HG03469 (cell line): ENCODE measurements at regions not wholly inside any gene's neighbourhood (a gene's known extent, or its start where the extent isn't known, plus 50 kb on each side); places are given as distances from the start of the nearest gene placed in this dataset.

Experiments
- ATAC-seq: cut with Tn5 transposase; IDR thresholded peaks from one replicate; pipeline ENCODE4 v1.9.1; 2021; ENCODE audit warnings: mild to moderate bottlenecking, moderate library complexity, moderate number of reproducible peaks; ENCODE audit not compliant: unreplicated experiment

DNA sequence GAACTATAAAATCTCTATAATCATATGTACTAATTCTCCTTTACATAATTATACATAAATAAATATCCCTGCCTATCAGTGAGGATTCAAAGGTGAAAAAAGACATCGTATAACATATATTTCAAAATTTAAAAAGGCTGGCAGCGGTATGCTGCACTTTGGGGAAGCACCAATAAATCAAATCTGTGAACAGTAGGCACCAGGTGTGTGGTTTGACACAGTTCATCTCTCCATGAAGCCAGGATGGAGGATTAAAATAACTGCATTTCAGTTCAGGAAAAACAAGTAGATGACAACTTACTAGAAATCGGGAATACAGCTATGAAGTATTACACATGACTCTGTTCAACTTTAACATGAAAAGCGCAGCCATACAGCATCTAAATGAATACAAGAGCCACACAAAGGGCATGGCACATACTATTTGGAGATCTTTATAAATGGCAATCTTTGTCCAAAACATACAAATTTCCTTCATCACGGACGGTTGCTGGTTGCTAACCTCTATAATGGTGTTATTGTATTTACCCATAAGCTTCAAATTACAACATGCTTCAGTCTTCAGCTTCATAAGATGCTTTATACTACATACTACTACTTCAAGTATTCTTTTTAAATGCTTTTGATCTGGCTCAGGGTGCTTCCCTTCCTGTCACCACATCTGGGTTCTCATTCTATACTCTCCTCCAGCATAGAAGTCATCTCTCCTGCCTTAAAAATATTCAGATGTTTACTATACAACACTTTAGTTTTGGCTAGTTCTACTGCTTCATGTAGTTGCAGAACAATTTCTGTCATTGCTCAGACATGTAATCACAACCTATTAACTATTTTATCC is 128.7 kb downstream of the KLF12 start:
- ATAC-seq, result no peak

DNA sequence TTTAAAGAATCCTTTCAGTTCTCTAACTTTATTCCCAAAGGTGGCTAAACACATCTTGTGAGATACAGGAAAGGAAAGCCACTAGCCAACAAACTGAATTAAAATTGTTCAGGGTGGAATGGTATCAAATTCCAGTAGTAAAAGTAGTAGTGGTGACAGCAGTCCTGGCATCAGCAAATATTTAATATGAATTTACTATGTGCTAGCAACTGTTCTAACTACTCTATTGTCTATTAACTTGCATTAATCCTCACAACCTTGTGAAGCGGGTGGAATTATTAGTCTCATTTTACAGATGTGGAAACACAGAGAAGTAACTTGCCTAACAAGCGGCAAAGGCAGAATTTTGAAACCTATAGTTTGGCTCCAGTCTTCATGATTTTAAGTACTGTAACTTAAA is 130.1 kb downstream of the KLF12 start:
- no peak for ATAC-seq

DNA sequence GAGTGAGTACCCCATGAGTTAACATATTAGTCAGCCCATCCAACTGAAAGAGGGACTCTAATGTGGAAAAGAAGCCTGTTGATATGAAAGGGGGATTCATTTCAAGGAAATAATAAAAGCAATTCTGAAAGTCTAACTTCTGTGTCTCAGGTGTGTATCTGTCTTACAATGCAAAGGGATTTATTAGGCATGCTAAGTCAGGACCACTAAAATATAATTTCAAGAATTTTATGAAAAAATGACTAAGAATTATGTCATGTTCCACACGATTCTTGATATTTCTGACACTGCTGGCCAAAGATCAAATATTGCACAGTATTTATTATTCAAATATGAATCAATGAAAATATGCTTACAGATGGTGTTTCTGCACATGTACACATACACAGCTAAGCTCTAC is 130.8 kb downstream of the KLF12 start:
- ATAC-seq, result no peak

- no peak for ATAC-seq
These were observed 133.3 kb downstream of the KLF12 start for GRCh38 chr13:74000876-74001275.

- peak; percentile 74 for ATAC-seq
These were observed 135.6 kb downstream of the KLF12 start for GRCh38 chr13:73998631-73999030.

- no peak for ATAC-seq
These were observed 136.2 kb downstream of the KLF12 start for GRCh38 chr13:73997964-73998363.

DNA sequence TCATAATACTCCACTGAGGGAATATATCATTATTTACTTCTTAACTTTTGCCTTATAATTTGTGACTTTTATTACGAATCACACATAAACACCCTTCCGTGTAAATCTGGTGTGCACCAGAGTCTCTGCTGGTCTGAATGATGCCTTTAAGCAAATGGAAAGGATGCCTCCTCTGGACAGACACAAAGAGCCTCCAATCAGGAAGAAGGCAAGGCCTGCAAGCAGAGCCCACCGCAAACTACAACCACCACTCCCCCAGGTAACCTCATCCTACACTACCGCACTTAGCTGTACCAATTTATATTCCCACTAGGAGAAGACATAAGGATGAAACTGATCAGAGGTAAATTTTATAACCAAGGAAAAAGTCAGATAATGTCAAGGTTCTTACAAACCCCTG is 137.6 kb downstream of the KLF12 start:
- ATAC-seq, result no peak

- no peak for ATAC-seq
These were observed 138.5 kb downstream of the KLF12 start for GRCh38 chr13:73995736-73996135.

- no peak for ATAC-seq
These were observed 140.5 kb downstream of the KLF12 start for GRCh38 chr13:73993661-73994060.

DNA sequence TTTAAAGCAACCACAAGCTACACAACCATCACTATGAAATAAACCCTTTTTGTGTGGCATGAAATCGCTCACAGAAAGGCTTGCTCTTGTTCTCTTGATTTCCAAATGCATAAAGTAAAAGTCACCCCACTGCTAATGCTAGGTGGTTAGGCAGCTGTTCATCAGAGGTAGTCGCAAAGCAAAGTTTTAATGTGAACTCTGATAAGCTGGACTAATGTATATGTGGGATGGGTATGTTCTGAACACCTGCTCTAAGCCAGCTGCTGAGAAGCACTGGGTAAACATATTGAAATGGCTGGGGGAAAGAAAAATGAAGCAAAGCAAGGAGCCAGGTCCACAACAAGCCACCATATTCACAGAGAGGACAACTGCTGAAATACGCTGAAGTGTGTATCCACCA is 142.3 kb downstream of the KLF12 start:
- no peak for ATAC-seq

- ATAC-seq, result no peak
These were observed 142.8 kb downstream of the KLF12 start for GRCh38 chr13:73991384-73991783.

DNA sequence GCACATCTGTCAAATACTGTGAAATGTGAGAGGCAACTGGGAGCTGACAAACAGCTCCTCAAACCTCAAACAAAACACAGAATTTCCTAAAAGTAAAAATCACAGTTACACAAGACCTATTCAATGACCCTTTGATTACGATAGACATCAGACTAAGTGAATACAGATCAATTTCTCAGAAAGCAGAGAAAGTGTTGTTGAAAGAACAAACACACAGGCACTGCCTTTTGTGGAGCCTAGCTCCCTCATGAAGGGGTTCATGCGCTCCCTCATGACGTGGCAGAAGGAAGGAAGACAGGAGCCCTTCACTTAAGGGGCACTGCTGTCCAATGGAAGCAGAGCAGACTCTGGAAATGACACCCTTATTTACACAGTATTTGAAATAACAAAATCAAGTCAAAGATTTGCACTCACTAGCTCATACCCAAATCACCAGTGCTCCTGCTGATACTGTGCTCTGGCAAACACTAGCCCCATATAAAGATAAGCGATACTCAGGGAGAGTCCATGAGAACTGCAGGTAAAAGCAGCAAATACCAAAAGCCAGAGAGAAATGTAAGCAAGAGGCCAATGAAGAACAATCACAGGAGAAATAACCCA is 144.9 kb downstream of the KLF12 start:
- no peak for ATAC-seq

DNA sequence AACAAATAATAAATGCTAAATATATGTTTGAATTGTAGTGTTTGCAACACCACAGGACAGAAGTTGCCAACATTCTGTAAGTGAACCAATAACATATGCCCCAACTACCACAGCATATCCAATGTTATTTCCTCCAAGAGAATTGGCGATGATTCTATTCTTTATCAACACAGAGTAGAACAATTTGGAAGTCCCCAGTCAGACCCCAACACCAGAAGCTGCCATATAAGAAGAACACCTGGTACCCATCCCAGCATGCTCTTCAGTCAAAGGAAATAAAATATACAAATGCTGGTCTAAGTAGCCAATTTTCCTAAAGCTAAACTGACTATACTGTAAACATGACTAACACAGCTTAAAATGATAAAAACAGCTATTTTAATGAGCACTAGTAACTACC is 145.7 kb downstream of the KLF12 start:
- no peak for ATAC-seq

GRCh38 chr13:73987618-73988017 is 146.6 kb downstream of the KLF12 start:
- ATAC-seq, result no peak

DNA sequence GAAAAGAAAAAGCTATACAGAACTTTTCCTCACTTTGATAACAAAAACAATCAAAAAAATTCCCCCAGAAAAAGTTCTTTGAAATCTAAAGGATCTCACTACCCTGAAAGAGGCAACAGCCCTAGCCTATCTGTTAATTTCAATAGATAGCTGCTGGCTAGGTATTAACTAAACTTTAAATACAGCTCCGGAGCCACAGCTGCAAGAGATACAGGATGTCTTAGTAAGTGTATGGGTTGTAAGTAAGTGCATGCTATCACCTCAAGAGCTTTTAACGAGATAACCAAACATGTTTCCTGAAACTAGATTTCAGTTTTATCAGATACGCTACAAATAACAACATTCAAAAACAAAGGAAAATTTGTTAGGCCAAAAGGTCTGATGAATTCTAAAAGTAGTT is 148.4 kb downstream of the KLF12 start:
- no peak for ATAC-seq

- ATAC-seq, result no peak
These were observed 149.1 kb downstream of the KLF12 start for GRCh38 chr13:73984949-73985691.

DNA sequence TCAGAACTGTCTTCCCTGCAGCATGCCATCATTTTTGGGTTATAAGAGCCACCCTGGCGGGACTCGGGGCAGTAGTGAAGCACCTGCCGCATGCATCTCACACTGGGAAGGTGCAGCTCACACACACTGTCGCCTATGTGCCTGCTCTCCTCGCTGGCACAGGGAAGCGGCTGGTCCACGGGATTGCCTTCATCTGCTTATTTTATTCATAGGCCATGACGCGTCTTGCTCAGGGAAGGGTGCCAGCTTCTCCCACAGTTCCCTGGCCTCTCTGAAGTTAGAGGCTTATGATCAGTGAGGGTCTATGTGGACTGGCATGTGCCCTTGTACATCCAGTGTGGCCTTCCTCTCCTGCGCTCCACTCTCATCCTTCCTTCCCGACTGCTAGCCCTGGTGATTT is 150.0 kb downstream of the KLF12 start:
- no peak for ATAC-seq

GRCh38 chr13:73983109-73983508 is 151.1 kb downstream of the KLF12 start:
- no peak for ATAC-seq

DNA sequence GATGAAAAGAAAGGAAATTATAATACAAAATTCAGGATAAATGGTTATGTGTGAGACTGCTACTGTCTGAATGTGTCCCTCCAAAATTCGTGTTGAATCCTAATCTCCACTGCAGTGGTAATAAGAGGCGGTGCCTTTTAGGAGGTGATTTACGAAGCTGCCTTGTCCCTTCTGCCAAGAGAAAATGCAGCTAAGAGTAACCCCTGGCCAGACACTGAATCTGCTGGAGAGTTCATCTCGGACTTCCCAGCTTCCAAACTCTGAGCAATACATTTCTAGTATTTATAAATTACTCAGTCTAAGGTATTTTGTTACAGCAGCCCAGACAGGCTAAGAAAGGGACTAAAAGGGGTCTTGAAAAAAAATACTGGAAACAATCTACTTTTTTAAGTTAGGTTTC is 152.6 kb downstream of the KLF12 start:
- ATAC-seq, result no peak

- ATAC-seq, result no peak
These were observed 158.4 kb downstream of the KLF12 start for GRCh38 chr13:73975767-73976166.

DNA sequence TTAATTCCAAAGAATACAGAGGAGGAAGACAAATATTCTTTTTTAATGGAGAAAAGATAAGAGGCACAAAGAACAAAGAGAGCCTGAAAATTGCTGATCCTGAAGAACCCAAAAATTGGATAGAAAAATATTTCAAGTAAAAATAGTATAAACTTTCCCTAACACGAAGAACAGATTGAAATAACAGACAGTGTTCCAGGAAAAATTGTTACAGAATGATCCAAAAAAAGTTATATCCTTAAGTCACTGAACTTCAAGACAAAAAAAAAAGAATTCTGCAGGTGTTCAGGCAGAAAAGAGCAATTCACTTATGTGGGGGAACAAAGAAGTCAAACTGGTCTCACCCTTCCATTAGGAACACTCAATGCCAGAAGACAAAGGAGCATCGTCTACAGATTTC is 160.2 kb downstream of the KLF12 start:
- no peak for ATAC-seq

DNA sequence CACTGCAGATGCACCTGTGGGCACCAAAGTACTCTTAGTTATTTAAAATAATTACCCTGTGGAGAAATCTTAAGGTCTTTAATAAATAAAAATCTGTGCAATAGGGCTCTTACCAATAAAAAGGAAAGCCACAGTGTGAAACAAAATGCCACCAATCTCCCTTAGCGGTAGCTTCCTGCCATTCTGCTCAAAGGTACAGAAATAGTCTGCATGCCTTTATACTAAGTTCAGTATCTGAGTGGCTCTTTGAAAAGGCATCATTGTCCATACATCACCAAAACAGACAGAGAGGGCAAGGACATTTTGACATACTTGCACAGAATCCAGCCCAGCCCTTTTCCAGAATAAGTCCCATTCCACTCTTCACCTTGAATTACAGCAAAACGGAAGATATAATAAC is 161.0 kb downstream of the KLF12 start:
- no peak for ATAC-seq
